NCI-H446 (cell line): ENCODE measurements at regions not wholly inside any gene's neighbourhood (a gene's known extent, or its start where the extent isn't known, plus 50 kb on each side); places are given as distances from the start of the nearest gene placed in this dataset.
"Not testable (repeated sequence)": the region's sequence is repeated elsewhere in the genome, so short reads cannot be mapped to it uniquely, and the experiment has no call there.

Experiments
- DNase-seq, 2 experiments: peaks; one replicate each; lab custom pipeline; 2025; lab: John Stamatoyannopoulos, UW

GRCh38 chr3:34872406-34872805, 766.9 kb upstream of the ARPP21 start:
- DNase-seq, result no peak

DNA sequence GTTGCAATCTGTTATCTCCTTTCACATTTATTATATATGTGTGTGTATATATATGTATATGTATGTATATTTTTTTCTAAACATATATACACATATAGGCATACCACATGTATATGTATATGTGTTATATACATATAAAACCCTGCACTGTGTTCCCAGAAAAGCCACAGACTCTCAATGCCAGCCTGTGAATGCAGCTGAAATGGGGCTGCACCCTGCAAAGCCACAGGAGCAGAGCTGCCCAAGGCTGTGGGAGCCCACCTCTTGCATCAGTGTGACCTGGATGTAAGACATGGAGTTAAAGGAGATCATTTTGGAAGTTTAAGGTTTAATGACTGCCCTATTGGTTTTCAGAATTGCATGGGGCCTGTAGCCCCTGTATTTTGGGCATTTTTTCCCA, 762.3 kb upstream of the ARPP21 start:
- no peak for DNase-seq

DNA sequence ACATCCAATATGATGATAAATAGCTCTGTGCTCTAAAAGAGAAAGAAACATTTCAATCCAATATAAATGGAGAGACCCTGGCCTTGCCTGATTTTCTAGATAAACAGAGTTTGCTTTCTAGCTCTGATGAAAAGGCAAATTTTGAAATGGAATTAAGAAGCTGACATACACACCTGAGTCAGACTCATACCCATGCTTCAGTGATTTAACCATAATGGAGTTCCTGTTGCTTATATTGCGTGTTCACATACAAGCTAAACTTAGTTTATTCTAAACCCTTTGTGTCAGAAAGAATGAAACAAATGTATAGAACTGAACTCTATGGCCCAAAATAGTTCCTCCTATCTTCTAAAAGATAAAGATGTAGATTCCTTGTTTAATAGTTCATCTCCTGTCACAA, 760.8 kb upstream of the ARPP21 start:
- no peak for DNase-seq

DNA sequence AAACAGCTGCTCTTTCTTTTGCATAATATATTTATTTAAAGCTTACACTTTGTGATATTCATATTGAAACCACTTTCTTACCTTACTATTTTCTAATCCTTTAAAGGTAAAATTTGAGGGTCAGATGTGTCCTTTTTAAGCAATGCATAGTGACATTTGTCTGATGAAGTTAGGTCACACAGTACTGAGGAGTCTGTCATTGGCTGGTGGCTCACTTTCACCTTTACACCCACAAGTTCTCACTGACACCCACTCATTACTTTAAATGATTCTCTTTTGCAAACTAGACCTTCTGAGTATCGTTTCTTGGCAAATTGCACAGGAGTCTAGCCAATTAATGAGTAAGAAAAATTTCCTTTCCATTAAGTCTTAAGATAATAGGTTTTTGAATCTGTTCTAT, 758.3 kb upstream of the ARPP21 start:
- DNase-seq, result no peak

GRCh38 chr3:34882764-34883163, 756.6 kb upstream of the ARPP21 start:
- DNase-seq, result peak; percentile 47 to 75

- DNase-seq, result no peak
These were observed 755.3 kb upstream of the ARPP21 start for GRCh38 chr3:34884007-34884406.

DNA sequence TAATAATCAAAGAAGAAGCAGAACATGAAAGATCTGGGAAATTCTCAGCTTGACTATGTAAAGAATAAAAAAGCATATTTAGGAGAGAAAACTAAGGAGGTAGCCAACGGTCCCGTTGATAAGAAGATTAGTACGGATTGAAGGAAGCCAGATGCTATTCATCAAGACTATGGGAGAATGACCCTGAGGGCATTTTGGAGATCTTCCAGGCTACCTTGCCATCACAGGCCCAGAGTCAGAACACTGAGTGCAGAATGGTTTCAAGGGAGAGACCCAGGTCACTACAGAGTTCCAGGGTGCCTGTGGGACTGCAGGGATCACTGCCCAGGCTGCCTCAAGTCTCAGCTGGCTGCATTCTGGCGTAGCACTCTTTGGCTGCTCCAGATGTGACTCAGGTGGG, 752.9 kb upstream of the ARPP21 start:
- no peak for DNase-seq

GRCh38 chr3:34889641-34890040, 749.7 kb upstream of the ARPP21 start:
- no peak for DNase-seq

DNA sequence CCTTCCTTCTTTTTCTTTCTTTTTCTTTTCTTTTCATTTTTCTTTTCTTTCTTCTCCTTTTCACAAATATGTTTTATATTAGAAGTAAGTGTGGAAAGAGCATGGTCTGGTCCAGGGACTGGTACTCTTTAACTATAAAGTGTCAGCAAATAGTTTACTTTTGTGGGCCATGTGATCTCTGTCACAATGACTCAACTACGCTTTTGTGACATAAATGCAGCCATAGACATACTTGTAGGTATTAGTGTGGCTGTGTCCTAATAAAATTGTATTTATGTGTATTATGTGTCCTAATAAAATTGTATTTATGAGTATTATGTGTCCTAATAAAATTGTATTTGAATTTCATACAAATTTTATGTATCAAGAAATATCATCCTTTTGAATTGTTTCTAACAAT, 749.1 kb upstream of the ARPP21 start:
- no peak for DNase-seq

DNA sequence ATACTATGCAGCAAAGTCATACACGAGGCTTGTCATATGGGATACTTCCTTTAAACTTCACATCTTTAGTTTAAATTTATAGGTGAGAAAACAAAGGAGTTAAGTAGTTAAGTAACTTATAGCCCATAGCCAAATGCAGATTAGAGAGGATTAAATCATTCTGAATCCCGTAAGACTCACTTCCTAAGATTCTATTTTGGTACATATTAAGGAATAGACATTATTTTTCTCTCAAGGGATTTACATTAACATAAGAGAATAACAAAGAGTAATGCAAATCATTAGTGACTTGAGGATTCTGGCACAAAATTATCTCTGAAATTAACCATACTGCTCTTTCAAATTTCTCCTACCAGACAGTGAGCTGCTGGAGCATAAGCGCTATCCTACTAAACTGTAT, 747.4 kb upstream of the ARPP21 start:
- DNase-seq, result no peak

DNA sequence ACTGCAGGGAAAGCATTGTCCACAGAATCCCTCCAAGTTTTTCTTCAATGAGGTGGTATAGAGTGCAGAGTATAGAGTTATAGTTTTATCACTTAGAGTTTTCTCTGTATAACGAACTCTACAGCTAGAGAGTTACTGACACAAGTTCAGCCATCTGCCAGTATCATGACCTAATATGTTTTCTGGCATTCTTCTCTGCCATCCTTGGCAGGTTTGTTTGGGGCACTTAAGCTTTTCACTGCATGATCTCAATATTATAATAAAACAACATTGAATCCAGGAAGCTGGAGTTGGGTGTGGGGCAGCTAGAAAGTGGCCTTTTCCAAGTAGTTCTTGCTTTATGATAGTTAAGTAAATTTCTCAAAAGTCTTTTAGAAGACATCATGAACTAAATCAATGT, 743.5 kb upstream of the ARPP21 start:
- DNase-seq, result peak; percentile 47 to 83

GRCh38 chr3:34909679-34910078, 729.6 kb upstream of the ARPP21 start:
- not testable (repeated sequence) for DNase-seq

- no peak for DNase-seq
These were observed 720.3 kb upstream of the ARPP21 start for GRCh38 chr3:34919025-34919424.

GRCh38 chr3:34920806-34921205, 718.5 kb upstream of the ARPP21 start:
- peak in 1 of 2 experiments; percentile 21 for DNase-seq

DNA sequence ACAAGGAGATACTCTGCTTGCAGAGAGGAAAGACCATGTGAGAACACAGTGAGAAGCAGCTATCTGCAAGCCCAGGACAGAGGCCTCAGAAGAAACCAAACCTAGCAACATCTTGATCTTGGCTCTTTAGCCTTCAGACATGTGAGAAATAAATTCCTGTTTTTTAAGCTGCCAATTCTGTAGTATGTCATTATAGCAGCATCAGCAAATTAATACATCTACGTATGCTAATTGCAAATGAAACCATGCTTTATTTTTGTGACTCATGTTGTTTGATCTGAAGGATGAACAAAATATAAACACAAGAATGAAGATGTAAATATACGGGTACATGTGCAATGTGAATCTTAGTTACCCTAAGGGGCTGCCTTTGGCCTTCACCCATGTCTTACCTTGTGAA, 714.4 kb upstream of the ARPP21 start:
- DNase-seq, result no peak

GRCh38 chr3:34925851-34926250, 713.5 kb upstream of the ARPP21 start:
- DNase-seq, result no peak

DNA sequence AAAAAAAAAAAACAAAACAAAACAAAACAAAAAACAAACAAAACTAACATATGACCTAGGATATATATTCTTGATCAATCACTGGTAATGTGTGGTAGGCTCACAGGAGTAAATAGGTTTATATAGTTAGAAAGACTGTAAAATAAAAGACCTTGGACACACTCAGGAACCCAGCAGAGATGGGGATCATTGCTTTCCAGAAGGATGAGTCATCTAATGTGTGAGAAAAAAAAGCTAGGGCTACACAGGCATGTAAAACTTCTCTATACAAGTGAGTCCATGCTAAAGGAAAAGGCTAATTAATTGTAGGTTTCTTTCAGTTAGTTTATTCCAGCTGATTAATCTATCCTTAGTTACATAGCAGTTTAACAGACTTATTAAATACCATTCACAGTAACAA, 710.3 kb upstream of the ARPP21 start:
- DNase-seq, result peak in 1 of 2 experiments; percentile 4

GRCh38 chr3:34934660-34935059, 704.7 kb upstream of the ARPP21 start:
- no peak for DNase-seq

- no peak for DNase-seq
These were observed 700.5 kb upstream of the ARPP21 start for GRCh38 chr3:34938784-34939183.

DNA sequence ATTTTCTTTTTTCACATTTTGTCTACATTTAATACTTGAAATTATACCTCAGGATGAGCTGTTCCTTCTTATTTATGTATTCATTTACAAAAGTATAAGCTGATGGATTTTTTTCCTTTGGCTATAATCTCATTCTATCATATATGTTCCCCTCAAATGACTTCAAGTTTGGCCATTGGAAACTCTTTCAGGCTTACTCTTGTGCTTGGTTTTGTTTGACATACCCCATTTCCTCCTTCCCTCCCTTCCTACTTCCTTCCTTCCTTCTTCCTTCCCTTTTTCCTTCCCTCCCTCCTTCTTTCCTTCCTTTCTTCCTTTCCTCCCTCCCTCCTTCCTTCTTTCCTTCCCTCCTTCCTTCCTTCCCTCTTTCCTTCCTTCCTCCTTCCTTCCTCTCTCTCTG, 697.1 kb upstream of the ARPP21 start:
- no peak for DNase-seq

GRCh38 chr3:34947834-34948233, 691.5 kb upstream of the ARPP21 start:
- peak in 1 of 2 experiments; percentile 4 for DNase-seq

GRCh38 chr3:34948517-34948916, 690.8 kb upstream of the ARPP21 start:
- DNase-seq, result no peak

GRCh38 chr3:34955680-34956079, 683.6 kb upstream of the ARPP21 start:
- no peak for DNase-seq

DNA sequence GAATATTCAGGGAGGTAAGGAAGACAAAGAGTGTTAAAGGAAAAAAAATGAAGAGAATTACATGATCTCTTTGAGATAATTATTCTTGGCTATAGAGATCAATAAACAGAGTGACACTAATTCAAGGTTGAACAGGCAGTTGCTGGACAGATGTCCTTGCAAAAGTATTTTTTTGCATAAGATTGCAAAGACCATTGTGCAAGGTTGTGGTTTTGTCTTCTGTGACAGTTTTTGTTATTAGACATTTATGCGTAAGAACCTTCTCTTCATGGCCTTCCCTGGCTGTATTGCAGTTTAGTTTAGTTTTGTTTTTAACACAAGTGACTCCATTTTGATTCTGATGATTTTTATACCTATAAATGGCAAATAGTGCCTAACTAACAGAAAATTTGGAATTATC, 682.8 kb upstream of the ARPP21 start:
- no peak for DNase-seq

DNA sequence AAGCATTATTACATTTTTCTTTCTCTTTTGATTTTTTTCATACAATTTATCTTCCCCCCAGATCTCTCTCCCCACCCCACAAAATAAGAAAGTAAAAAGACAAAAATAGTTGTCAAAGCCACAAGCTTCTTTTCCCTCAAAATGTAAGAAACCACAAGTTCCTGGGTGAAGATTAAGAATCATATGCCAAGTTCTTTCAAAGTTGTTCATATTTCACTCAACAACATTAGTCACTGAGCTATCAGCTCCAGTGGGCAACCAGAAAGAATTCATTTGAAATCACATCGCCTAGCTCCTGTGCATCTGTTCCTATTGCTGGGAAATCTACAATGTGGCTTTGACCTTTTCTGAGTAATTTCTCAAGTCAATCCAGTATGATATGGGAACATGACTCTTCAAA, 681.6 kb upstream of the ARPP21 start:
- DNase-seq, result peak in 1 of 2 experiments; percentile 36
